ENCODE measurements at regions not wholly inside any gene's neighbourhood (a gene's known extent, or its start where the extent isn't known, plus 50 kb on each side); places are given as distances from the start of the nearest gene placed in this dataset.

DNA sequence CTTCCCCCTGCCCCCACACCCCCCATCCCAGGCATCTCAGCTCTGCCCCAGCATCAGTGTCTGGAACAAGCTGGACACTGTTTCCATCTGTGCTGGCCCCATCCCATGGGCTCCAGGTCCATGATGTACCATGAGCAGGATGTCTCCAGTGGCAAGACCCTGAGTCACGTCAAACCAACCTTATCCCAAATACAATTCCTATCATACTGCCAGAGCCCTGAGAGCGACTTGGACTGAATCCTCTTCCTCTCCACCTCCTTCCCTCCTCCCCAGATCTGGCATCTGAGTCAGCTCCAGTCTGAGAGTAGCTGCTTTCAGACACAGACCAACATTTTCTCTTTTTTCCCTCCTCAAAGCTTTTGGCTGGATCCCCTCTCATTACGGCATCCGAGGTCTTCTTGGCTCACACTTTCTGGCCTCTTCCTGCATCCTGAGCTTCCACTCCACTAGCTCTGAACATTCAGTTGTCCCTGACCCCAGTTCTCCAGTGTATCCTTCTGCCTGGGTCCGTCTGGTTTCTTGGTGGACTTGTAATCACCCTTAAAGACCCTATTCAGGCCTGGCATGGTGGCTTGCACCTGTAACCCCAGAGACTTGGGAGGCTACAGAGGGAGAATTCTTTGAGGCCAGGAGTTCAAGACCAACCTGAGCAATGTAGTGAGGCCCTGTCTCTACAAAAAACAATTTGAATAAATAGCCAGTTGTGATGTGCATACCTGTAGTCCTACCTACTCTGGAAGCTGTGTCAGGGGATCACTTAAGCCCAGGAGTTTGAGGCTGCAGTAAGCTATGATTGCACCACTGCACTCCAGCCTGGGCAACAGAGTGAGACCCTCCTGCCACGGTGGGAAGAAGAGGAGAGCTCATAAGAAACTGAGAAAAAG lies 68.3 kb downstream of the ACKR3 start:
- Mint-ChIP-seq H3K4me3 (no peak overlapping the region), H3K27ac (no peak overlapping the region), H3K9me3 (peaks cover 36% of the 10 kb centered on the region), H3K36me3 (ENCODE audit: low read depth) (peaks cover 12% of the 10 kb centered on the region), H3K27me3 (ENCODE audit: insufficient read depth) (peaks cover 17% of the 10 kb centered on the region), H3K4me1 (ENCODE audit: low read depth) (peaks cover 15% of the 10 kb centered on the region)
- no peak for DNase-seq
- TF ChIP-seq, protein P1, sequence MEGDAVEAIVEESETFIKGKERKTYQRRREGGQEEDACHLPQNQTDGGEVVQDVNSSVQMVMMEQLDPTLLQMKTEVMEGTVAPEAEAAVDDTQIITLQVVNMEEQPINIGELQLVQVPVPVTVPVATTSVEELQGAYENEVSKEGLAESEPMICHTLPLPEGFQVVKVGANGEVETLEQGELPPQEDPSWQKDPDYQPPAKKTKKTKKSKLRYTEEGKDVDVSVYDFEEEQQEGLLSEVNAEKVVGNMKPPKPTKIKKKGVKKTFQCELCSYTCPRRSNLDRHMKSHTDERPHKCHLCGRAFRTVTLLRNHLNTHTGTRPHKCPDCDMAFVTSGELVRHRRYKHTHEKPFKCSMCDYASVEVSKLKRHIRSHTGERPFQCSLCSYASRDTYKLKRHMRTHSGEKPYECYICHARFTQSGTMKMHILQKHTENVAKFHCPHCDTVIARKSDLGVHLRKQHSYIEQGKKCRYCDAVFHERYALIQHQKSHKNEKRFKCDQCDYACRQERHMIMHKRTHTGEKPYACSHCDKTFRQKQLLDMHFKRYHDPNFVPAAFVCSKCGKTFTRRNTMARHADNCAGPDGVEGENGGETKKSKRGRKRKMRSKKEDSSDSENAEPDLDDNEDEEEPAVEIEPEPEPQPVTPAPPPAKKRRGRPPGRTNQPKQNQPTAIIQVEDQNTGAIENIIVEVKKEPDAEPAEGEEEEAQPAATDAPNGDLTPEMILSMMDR (IDR thresholded peaks at IDR 0.05), result no peak

DNA sequence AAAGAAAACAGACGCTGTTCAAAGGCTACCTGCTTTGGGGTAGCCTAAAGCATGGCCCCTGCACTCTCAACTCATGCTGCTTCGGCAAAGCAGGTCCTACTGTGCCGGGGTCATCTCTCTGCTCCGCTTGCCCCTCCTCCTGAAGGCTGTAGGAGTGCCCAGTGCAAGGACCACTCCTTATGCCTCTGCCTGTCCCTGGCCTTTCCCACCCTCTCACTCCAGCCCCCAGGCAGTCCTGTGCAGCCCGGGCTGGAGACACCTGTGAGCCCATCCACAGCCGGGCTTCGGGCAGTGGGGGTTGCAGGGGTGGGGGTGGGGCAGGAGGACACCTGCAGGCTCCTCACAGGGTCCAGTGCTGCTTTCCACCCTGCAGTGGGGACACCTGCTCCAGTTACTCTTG lies 69.1 kb downstream of the ACKR3 start:
- H3K27me3 Mint-ChIP-seq (ENCODE audit: insufficient read depth), result peaks cover 11% of the 10 kb centered on the region
- TF ChIP-seq, protein P1 (IDR thresholded peaks at IDR 0.05), result no peak
- H3K4me3 Mint-ChIP-seq, result no peak overlapping the region
- no peak for DNase-seq
- H3K9me3 Mint-ChIP-seq, result peaks cover 38% of the 10 kb centered on the region
- H3K36me3 Mint-ChIP-seq (ENCODE audit: low read depth), result peaks cover 13% of the 10 kb centered on the region
- no peak overlapping the region for H3K27ac Mint-ChIP-seq
- H3K4me1 Mint-ChIP-seq (ENCODE audit: low read depth), result peaks cover 23% of the 10 kb centered on the region

DNA sequence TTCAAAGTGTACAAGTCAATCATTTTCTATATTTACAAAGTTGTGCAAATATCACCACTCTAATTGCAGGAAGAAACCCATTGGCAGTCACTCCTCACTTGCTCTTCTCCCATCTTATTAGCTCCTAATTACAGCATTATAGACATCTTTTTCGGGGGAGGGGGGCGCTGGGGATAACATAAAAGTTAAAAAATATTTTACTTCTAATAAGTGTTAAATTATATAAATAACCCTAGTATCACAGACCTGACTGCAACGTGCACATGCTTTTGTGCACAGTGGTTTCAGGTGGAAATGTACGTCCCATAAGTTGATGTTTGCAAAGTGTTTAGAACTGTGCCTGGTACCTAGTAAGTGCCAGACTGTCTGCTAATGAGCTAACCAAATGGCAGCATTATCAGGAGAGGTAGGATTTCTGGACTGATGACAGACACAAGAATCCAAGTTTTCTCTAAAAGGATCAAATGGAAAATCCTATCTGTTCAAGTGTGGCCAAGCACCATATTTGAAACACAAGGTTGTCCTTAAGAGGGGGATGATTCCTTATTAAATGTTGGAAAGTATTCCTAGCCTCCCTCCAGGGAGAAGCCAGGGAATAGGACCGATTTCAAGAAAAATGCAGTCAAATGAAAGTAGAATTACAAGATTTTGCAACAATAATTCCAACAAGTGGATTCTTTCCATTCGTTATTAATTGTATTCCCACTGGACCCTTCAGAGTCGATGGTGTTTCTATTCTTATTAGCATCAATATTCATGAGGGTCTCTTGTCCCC lies 70.0 kb downstream of the ACKR3 start:
- no peak overlapping the region for H3K4me3 Mint-ChIP-seq
- peaks cover 7% of the 10 kb centered on the region for H3K27me3 Mint-ChIP-seq (ENCODE audit: insufficient read depth)
- H3K4me1 Mint-ChIP-seq (ENCODE audit: low read depth), result peaks cover 25% of the 10 kb centered on the region
- DNase-seq, result no peak
- TF ChIP-seq, protein P1 (IDR thresholded peaks at IDR 0.05), result no peak
- peaks cover 16% of the 10 kb centered on the region for H3K36me3 Mint-ChIP-seq (ENCODE audit: low read depth)
- H3K9me3 Mint-ChIP-seq, result peaks cover 44% of the 10 kb centered on the region
- no peak overlapping the region for H3K27ac Mint-ChIP-seq

DNA sequence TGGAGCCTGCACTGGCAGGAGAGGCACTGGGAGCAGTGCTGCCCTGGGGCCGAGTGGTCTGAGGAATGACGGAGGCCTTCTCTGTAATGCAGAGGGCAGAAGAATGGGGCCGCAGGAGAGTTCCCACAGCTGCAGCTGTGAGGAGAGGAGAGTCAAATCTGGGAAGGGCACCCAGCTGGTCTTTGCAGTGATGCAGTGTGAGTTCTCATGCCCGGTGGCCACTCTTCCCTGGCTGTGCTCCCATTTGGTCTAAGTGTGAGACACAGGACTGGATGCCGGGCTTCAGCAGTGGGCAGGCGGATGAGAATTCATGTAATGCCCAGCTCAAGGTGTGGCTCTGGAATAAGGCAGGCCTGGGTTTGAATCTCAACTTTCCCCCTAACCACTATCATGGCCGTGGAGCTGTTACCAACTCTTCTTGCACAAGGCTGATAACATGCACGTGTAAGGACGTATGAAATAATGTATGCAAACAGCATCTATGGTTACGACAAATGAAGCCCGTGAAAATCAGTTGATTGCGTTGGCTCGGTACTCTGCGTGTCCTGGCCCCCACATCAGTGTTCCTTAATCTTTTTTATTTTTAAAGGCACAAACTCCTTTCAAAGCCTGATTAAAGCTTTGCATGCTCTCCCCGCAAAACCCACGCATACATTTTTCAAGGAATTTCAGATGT lies 71.6 kb downstream of the ACKR3 start:
- peaks cover 25% of the 10 kb centered on the region for H3K4me1 Mint-ChIP-seq (ENCODE audit: low read depth)

DNA sequence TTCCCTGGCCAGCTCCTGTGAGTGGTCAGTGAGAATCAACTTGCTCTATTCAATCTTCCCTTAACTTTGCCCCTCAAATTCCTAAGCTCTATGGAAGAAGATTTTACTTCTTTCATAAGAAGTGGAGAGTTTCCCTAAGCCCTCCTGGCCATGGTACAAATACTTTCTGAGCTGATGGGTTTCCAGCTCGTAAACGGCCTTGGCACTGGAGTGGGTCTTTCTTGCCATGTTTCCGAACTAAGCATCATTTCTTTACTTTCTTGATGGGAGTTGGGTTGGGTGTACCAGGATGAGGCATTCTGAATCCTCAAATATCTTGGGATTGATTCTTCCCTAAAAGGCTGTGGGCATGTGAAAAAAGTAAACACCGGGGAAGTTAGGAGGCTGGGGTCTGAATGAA lies 72.5 kb downstream of the ACKR3 start:
- Mint-ChIP-seq H3K4me1 (ENCODE audit: low read depth) (peaks cover 25% of the 10 kb centered on the region), H3K27ac (peak overlapping the region; percentile 95), H3K4me3 (peak overlapping the region; percentile 77), H3K9me3 (peaks cover 39% of the 10 kb centered on the region), H3K36me3 (ENCODE audit: low read depth) (peaks cover 16% of the 10 kb centered on the region), H3K27me3 (ENCODE audit: insufficient read depth) (peaks cover 5% of the 10 kb centered on the region; the same call in 1 of the 2 replicates)
- no peak for DNase-seq
- TF ChIP-seq, protein P1 (IDR thresholded peaks at IDR 0.05), result no peak

More for the DNA sequence above, 71.6 kb downstream of the ACKR3 start:
- no peak overlapping the region; the same call in 1 of the 2 replicates for H3K27ac Mint-ChIP-seq
- peaks cover 44% of the 10 kb centered on the region for H3K9me3 Mint-ChIP-seq
- TF ChIP-seq, protein P1 (IDR thresholded peaks at IDR 0.05), result no peak
- H3K27me3 Mint-ChIP-seq (ENCODE audit: insufficient read depth), result peaks cover 6% of the 10 kb centered on the region; the same call in 1 of the 2 replicates
- peaks cover 16% of the 10 kb centered on the region for H3K36me3 Mint-ChIP-seq (ENCODE audit: low read depth)
- no peak overlapping the region for H3K4me3 Mint-ChIP-seq
- no peak for DNase-seq

Data from HFFc6 (cell line).